ENCODE measurements at regions not wholly inside any gene's neighbourhood (a gene's known extent, or its start where the extent isn't known, plus 50 kb on each side); places are given as distances from the start of the nearest gene placed in this dataset.

GRCh38 chr3:163033652-163034051, 1537.0 kb downstream of the OTOL1 start:
- Histone ChIP-seq H3K36me3 (ENCODE audit: control insufficient read depth, insufficient read depth, low read length) (no peaks in the 10 kb centered on the region), H3K4me1 (no peaks in the 10 kb centered on the region), H3K9me3 (no peaks in the 10 kb centered on the region), H3K4me3 (ENCODE audit: low read depth, low read length) (no peak overlapping the region), H3K27me3 (replicated peaks; ENCODE audit: control insufficient read depth, insufficient read depth, low read length) (no peaks in the 10 kb centered on the region)
- H3K4me3 Mint-ChIP-seq (ENCODE audit: unreplicated experiment) = no peak overlapping the region
- H3K36me3 Mint-ChIP-seq (ENCODE audit: insufficient read depth, unreplicated experiment) = no peaks in the 10 kb centered on the region
- H3K4me1 Mint-ChIP-seq (ENCODE audit: low read depth, unreplicated experiment) = no peaks in the 10 kb centered on the region
- POLR2A ChIA-PET = no interaction called here
- intact Hi-C loops (cut with micrococcal nuclease; ENCODE audit: unreplicated experiment) = no loop called here
- CTCF ChIA-PET = no interaction called here
- H3K9me3 Mint-ChIP-seq (ENCODE audit: unreplicated experiment) = no peaks in the 10 kb centered on the region
- no peaks in the 10 kb centered on the region for H3K27me3 Mint-ChIP-seq (ENCODE audit: insufficient read depth, unreplicated experiment)
- DNase-seq = no peak
- no peak for TF ChIP-seq CTCF (IDR thresholded peaks at IDR 0.05; ENCODE audit: insufficient read depth in 1 of 2, low read depth in 1 of 2, low read length in 1 of 2, severe bottlenecking in 1 of 2, unreplicated experiment in 1 of 2)
- H3K27ac Mint-ChIP-seq (ENCODE audit: unreplicated experiment) = no peak overlapping the region
- no TSS peak for BruUV-seq (replicated peaks)

GRCh38 chr3:163039636-163040035, 1543.0 kb downstream of the OTOL1 start:
- H3K27me3 ChIP-seq (replicated peaks; ENCODE audit: control insufficient read depth, insufficient read depth, low read length) = no peaks in the 10 kb centered on the region
- no peaks in the 10 kb centered on the region for H3K36me3 ChIP-seq (ENCODE audit: control insufficient read depth, insufficient read depth, low read length)
- Mint-ChIP-seq H3K4me3 (ENCODE audit: unreplicated experiment) (no peak overlapping the region), H3K9me3 (ENCODE audit: unreplicated experiment) (no peaks in the 10 kb centered on the region), H3K27ac (ENCODE audit: unreplicated experiment) (no peak overlapping the region), H3K27me3 (ENCODE audit: insufficient read depth, unreplicated experiment) (no peaks in the 10 kb centered on the region), H3K4me1 (ENCODE audit: low read depth, unreplicated experiment) (no peaks in the 10 kb centered on the region), H3K36me3 (ENCODE audit: insufficient read depth, unreplicated experiment) (no peaks in the 10 kb centered on the region)
- DNase-seq = no peak
- no peak overlapping the region for H3K4me3 ChIP-seq (ENCODE audit: low read depth, low read length)
- intact Hi-C loops (cut with micrococcal nuclease; ENCODE audit: unreplicated experiment) = no loop called here
- no TSS peak for BruUV-seq (replicated peaks)
- ChIA-PET CTCF (no interaction called here), POLR2A (no interaction called here)
- TF ChIP-seq CTCF (IDR thresholded peaks at IDR 0.05; ENCODE audit: insufficient read depth in 1 of 2, low read depth in 1 of 2, low read length in 1 of 2, severe bottlenecking in 1 of 2, unreplicated experiment in 1 of 2) = no peak
- H3K4me1 ChIP-seq = no peaks in the 10 kb centered on the region
- H3K9me3 ChIP-seq = no peaks in the 10 kb centered on the region

- H3K4me3 ChIP-seq (ENCODE audit: low read depth, low read length) = no peak overlapping the region
- BruUV-seq (replicated peaks) = no TSS peak
Observed at GRCh38 chr3:163043074-163043473, 1546.5 kb downstream of the OTOL1 start.

More at GRCh38 chr3:163043074-163043473, 1546.5 kb downstream of the OTOL1 start:
- Mint-ChIP-seq H3K9me3 (ENCODE audit: unreplicated experiment) (no peaks in the 10 kb centered on the region), H3K36me3 (ENCODE audit: insufficient read depth, unreplicated experiment) (no peaks in the 10 kb centered on the region), H3K4me3 (ENCODE audit: unreplicated experiment) (no peak overlapping the region), H3K27me3 (ENCODE audit: insufficient read depth, unreplicated experiment) (no peaks in the 10 kb centered on the region), H3K4me1 (ENCODE audit: low read depth, unreplicated experiment) (no peaks in the 10 kb centered on the region), H3K27ac (ENCODE audit: unreplicated experiment) (no peak overlapping the region)
- no peaks in the 10 kb centered on the region for H3K9me3 ChIP-seq
- no peaks in the 10 kb centered on the region for H3K27me3 ChIP-seq (replicated peaks; ENCODE audit: control insufficient read depth, insufficient read depth, low read length)
- peak in 1 of 2 experiments; percentile 11 for DNase-seq
- intact Hi-C loops (cut with micrococcal nuclease; ENCODE audit: unreplicated experiment) = no loop called here
- no peaks in the 10 kb centered on the region for H3K36me3 ChIP-seq (ENCODE audit: control insufficient read depth, insufficient read depth, low read length)
- peak in 1 of 2 experiments; percentile 25 for TF ChIP-seq CTCF (IDR thresholded peaks at IDR 0.05; ENCODE audit: insufficient read depth in 1 of 2, low read depth in 1 of 2, low read length in 1 of 2, severe bottlenecking in 1 of 2, unreplicated experiment in 1 of 2)
- ChIA-PET POLR2A (no interaction called here), CTCF (no interaction called here)
- H3K4me1 ChIP-seq = no peaks in the 10 kb centered on the region
